Stimulated activated CD4-positive, alpha-beta T cell treated with anti-CD3 and anti-CD28 coated beads, Interleukin-15, amount 100 ng/mL, for 24 hours (primary cell): ENCODE measurements at regions not wholly inside any gene's neighbourhood (a gene's known extent, or its start where the extent isn't known, plus 50 kb on each side); places are given as distances from the start of the nearest gene placed in this dataset.

Experiments
- DNase-seq: peaks from one replicate; pipeline ENCODE4 v3.0.0-alpha.2; 2020

GRCh38 chr2:57855212-57855611, 191.4 kb upstream of the VRK2 start:
- no peak for DNase-seq

- no peak for DNase-seq
Observed at GRCh38 chr2:57859755-57860154, 186.9 kb upstream of the VRK2 start.

- no peak for DNase-seq
Observed at GRCh38 chr2:57862153-57862552, 184.5 kb upstream of the VRK2 start.

- DNase-seq, result no peak
Observed at GRCh38 chr2:57862727-57863126, 183.9 kb upstream of the VRK2 start.

GRCh38 chr2:57864926-57865325, 181.7 kb upstream of the VRK2 start:
- no peak for DNase-seq

GRCh38 chr2:57867730-57868129, 178.9 kb upstream of the VRK2 start:
- DNase-seq, result no peak

GRCh38 chr2:57868619-57869139, 177.9 kb upstream of the VRK2 start:
- DNase-seq, result no peak

GRCh38 chr2:57869758-57870344, 176.8 kb upstream of the VRK2 start:
- DNase-seq, result no peak

GRCh38 chr2:57876313-57876712, 170.3 kb upstream of the VRK2 start:
- DNase-seq, result no peak

GRCh38 chr2:57877811-57878170, 168.8 kb upstream of the VRK2 start:
- no peak for DNase-seq

- no peak for DNase-seq
Observed at GRCh38 chr2:57878171-57878865, 168.3 kb upstream of the VRK2 start.

- no peak for DNase-seq
Observed at GRCh38 chr2:57878866-57879210, 167.8 kb upstream of the VRK2 start.

- no peak for DNase-seq
Observed at GRCh38 chr2:57880446-57880845, 166.2 kb upstream of the VRK2 start.

GRCh38 chr2:57880967-57881366, 165.6 kb upstream of the VRK2 start:
- DNase-seq, result no peak

GRCh38 chr2:57881998-57882888, 164.4 kb upstream of the VRK2 start:
- DNase-seq, result no peak

- no peak for DNase-seq
Observed at GRCh38 chr2:57882895-57883515, 163.6 kb upstream of the VRK2 start.

GRCh38 chr2:57884281-57884680, 162.3 kb upstream of the VRK2 start:
- DNase-seq, result no peak

GRCh38 chr2:57885742-57886141, 160.9 kb upstream of the VRK2 start:
- no peak for DNase-seq

- DNase-seq, result no peak
Observed at GRCh38 chr2:57886161-57886786, 160.3 kb upstream of the VRK2 start.

GRCh38 chr2:57888463-57888862, 158.1 kb upstream of the VRK2 start:
- no peak for DNase-seq

- DNase-seq, result no peak
Observed at GRCh38 chr2:57890464-57890863, 156.1 kb upstream of the VRK2 start.

- no peak for DNase-seq
Observed at GRCh38 chr2:57891086-57891712, 155.4 kb upstream of the VRK2 start.
